Endodermal cell (in vitro differentiated cells): ENCODE measurements at regions not wholly inside any gene's neighbourhood (a gene's known extent, or its start where the extent isn't known, plus 50 kb on each side); places are given as distances from the start of the nearest gene placed in this dataset.

Experiments used
- DNase-seq: peaks from one replicate; pipeline ENCODE4 v3.0.0-alpha.2; 2017
- H3K27ac ChIP-seq: 2 replicates; pipeline ENCODE4 v1.5.1; 2013; ENCODE audit warnings: mild to moderate bottlenecking, low read depth, low read length, moderate library complexity
- H3K27me3 ChIP-seq: 2 replicates; pipeline ENCODE4 v1.6.1; 2013; ENCODE audit warnings: mild to moderate bottlenecking, low read length, moderate library complexity; ENCODE audit not compliant: insufficient read depth, control insufficient read depth, poor library complexity, severe bottlenecking
- H3K36me3 ChIP-seq: 2 replicates; pipeline ENCODE4 v1.7.0; 2013; ENCODE audit warnings: mild to moderate bottlenecking, low read length, moderate library complexity; ENCODE audit not compliant: control insufficient read depth, insufficient read depth
- H3K4me1 ChIP-seq: one replicate; pipeline ENCODE4 v1.7.0; 2013; ENCODE audit warnings: low read length; ENCODE audit not compliant: control insufficient read depth, insufficient read depth
- H3K4me3 ChIP-seq: 2 replicates; pipeline ENCODE4 v1.5.1; 2013; ENCODE audit warnings: mild to moderate bottlenecking, low read length, moderate library complexity
- H3K9ac ChIP-seq: 2 replicates; pipeline ENCODE4 v1.6.1; 2013; ENCODE audit warnings: mild to moderate bottlenecking, low read length, moderate library complexity; ENCODE audit not compliant: poor library complexity, severe bottlenecking; ENCODE audit errors: extremely low read depth
- H3K9me3 ChIP-seq: 2 replicates; pipeline ENCODE4 v1.6.1; 2013; ENCODE audit warnings: mild to moderate bottlenecking, low read length, moderate library complexity; ENCODE audit not compliant: control insufficient read depth
- H3K27ac Mint-ChIP-seq: 2 replicates; pipeline ENCODE4 v1.8.0; 2020; ENCODE audit warnings: mixed read lengths
- H3K27me3 Mint-ChIP-seq: 2 replicates; pipeline ENCODE4 v1.8.0; 2021; ENCODE audit warnings: mild to moderate bottlenecking, mixed read lengths; ENCODE audit not compliant: insufficient read depth
- H3K36me3 Mint-ChIP-seq: 2 replicates; pipeline ENCODE4 v1.8.0; 2020; ENCODE audit warnings: low read depth, mixed read lengths
- H3K4me1 Mint-ChIP-seq: 2 replicates; pipeline ENCODE4 v1.8.0; 2020; ENCODE audit warnings: mixed read lengths
- H3K4me3 Mint-ChIP-seq: 2 replicates; pipeline ENCODE4 v1.8.0; 2020; ENCODE audit warnings: mild to moderate bottlenecking, moderate library complexity, mixed read lengths
- H3K9me3 Mint-ChIP-seq: 2 replicates; pipeline ENCODE4 v1.8.0; 2020; ENCODE audit warnings: mild to moderate bottlenecking, mixed read lengths
- CTCF ChIP-seq: fragments of 200-600 bp; sonication (generic); conservative IDR thresholded peaks from 2 replicates; pipeline ENCODE4 v1.5.0; 2021; ENCODE audit warnings: antibody characterized with exemption, mild to moderate bottlenecking
- WGBS, 2 experiments: methylation state at CpG; one replicate each; pipeline versions ENCODE4 v1.1.5 to v1.1.7; 2013; ENCODE audit warnings: missing lambda C conversion rate in 2 of 2, mixed read lengths in 1 of 2; ENCODE audit not compliant: insufficient coverage in 1 of 2, insufficient read length in 1 of 2; 5-methylcytosine and 5-hydroxymethylcytosine counted together

GRCh38 chr15:39092354-39092753 is 488.5 kb upstream of the THBS1 start:
- no peaks in the 10 kb centered on the region for H3K36me3 Mint-ChIP-seq
- DNase-seq = no peak
- H3K27me3 ChIP-seq = no peaks in the 10 kb centered on the region
- no peaks in the 10 kb centered on the region for H3K27me3 Mint-ChIP-seq
- H3K4me3 ChIP-seq = no peak overlapping the region
- H3K27ac Mint-ChIP-seq = no peak overlapping the region
- no peak overlapping the region for H3K9ac ChIP-seq
- H3K9me3 Mint-ChIP-seq = no peaks in the 10 kb centered on the region
- H3K4me3 Mint-ChIP-seq = no peak overlapping the region
- H3K27ac ChIP-seq = no peak overlapping the region
- H3K9me3 ChIP-seq = no peaks in the 10 kb centered on the region
- 89 to 100% methylated on average over 1 to 4 of the region's 4 CpGs for WGBS, 2 experiments
- H3K4me1 ChIP-seq = peaks cover 12% of the 10 kb centered on the region
- no peak for TF ChIP-seq CTCF
- peaks cover 38% of the 10 kb centered on the region for H3K4me1 Mint-ChIP-seq
- H3K36me3 ChIP-seq = no peaks in the 10 kb centered on the region

GRCh38 chr15:39092761-39093160 is 488.1 kb upstream of the THBS1 start:
- no peak overlapping the region for H3K27ac ChIP-seq
- WGBS, 2 experiments = 80 to 95% methylated on average over 1 to 2 of the region's 2 CpGs
- H3K9ac ChIP-seq = no peak overlapping the region
- Mint-ChIP-seq H3K9me3 (no peaks in the 10 kb centered on the region), H3K4me3 (no peak overlapping the region), H3K4me1 (peaks cover 38% of the 10 kb centered on the region), H3K27me3 (no peaks in the 10 kb centered on the region), H3K36me3 (no peaks in the 10 kb centered on the region), H3K27ac (no peak overlapping the region)
- TF ChIP-seq CTCF = no peak
- H3K27me3 ChIP-seq = no peaks in the 10 kb centered on the region
- no peaks in the 10 kb centered on the region for H3K9me3 ChIP-seq
- H3K4me1 ChIP-seq = peaks cover 12% of the 10 kb centered on the region
- no peak for DNase-seq
- no peak overlapping the region for H3K4me3 ChIP-seq
- H3K36me3 ChIP-seq = no peaks in the 10 kb centered on the region

- H3K9me3 ChIP-seq = no peaks in the 10 kb centered on the region
- H3K4me1 Mint-ChIP-seq = peaks cover 33% of the 10 kb centered on the region
Observed at GRCh38 chr15:39094116-39094515, 486.8 kb upstream of the THBS1 start.

More at GRCh38 chr15:39094116-39094515, 486.8 kb upstream of the THBS1 start:
- no peaks in the 10 kb centered on the region for H3K36me3 Mint-ChIP-seq
- no peak overlapping the region for H3K27ac Mint-ChIP-seq
- DNase-seq = no peak
- Histone ChIP-seq H3K4me3 (no peak overlapping the region), H3K36me3 (no peaks in the 10 kb centered on the region), H3K27ac (no peak overlapping the region), H3K9ac (no peak overlapping the region), H3K4me1 (peaks cover 12% of the 10 kb centered on the region), H3K27me3 (no peaks in the 10 kb centered on the region)
- no peak overlapping the region for H3K4me3 Mint-ChIP-seq
- H3K27me3 Mint-ChIP-seq = no peaks in the 10 kb centered on the region
- no peaks in the 10 kb centered on the region for H3K9me3 Mint-ChIP-seq
- TF ChIP-seq CTCF = no peak
